H1 (cell line): ENCODE measurements at regions not wholly inside any gene's neighbourhood (a gene's known extent, or its start where the extent isn't known, plus 50 kb on each side); places are given as distances from the start of the nearest gene placed in this dataset.

Source experiments
- CHD7 ChIP-seq: fragments of 300-600 bp; sonication (generic); IDR thresholded peaks from 2 replicates; pipeline ENCODE4 v1.7.1; 2012; ENCODE audit warnings: low read length, moderate library complexity, mild to moderate bottlenecking, inconsistent platforms; ENCODE audit not compliant: insufficient replicate concordance
- POLR2AphosphoS5 ChIP-seq: IDR thresholded peaks from 2 replicates; pipeline ENCODE4 v1.6.1; 2011; ENCODE audit warnings: low read depth, low read length
- TF ChIP-seq, protein P1 (sequence below): IDR thresholded peaks from 2 replicates; pipeline ENCODE4 v1.6.1; 2012; ENCODE audit warnings: inconsistent platforms

GRCh38 chr1:238052496-238053266, 162.0 kb upstream of the ZP4 start (continued):
- TF ChIP-seq CHD7: no peak
- TF ChIP-seq POLR2AphosphoS5: no peak
- TF ChIP-seq, protein P1, sequence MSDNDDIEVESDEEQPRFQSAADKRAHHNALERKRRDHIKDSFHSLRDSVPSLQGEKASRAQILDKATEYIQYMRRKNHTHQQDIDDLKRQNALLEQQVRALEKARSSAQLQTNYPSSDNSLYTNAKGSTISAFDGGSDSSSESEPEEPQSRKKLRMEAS: no peak
